CD4-positive, alpha-beta T cell treated with Interleukin-6 for 4 hours (primary cell): ENCODE measurements at regions not wholly inside any gene's neighbourhood (a gene's known extent, or its start where the extent isn't known, plus 50 kb on each side); places are given as distances from the start of the nearest gene placed in this dataset.

Source experiments
- DNase-seq: peaks from one replicate; pipeline ENCODE4 v3.0.0-alpha.2; 2020; ENCODE audit warnings: mixed read lengths

DNA sequence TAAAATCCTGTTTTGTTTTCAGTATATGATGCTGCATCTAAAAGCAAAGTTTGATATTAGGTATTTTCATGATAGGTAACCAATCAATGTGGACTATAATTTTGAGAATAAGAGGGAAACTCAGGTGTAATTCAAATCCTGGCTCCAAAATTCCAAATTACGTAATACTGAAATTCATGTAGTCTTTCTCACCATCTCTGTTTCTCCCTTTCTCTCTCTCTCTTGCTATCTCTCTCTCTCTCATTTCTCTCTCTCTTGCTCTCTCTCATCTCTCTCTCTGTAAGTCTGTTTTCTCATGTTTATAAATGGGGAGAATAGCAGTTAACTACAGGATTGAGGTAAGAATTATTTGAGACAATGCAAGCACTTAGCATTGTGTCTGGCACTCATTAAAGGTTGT lies 401.1 kb upstream of the TLE4 start:
- DNase-seq = no peak

DNA sequence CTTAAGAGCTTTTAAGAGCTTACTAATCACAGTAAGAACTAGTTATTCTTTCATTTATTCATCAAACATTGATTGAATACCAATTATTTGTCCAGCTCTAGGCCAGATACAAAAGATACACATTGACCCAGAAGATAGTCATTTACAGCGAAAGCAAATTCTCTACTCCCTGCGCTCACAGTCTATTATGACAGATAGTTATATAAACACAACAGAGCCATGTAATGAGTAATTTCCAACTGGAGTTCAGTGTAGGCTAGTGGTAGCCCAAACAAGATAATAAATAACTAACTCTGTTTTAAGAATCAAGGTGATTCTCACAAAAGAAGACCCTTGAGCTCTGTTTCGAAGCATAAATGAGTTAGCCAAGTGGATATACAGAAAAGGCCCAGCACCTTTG lies 397.8 kb upstream of the TLE4 start:
- DNase-seq = no peak

DNA sequence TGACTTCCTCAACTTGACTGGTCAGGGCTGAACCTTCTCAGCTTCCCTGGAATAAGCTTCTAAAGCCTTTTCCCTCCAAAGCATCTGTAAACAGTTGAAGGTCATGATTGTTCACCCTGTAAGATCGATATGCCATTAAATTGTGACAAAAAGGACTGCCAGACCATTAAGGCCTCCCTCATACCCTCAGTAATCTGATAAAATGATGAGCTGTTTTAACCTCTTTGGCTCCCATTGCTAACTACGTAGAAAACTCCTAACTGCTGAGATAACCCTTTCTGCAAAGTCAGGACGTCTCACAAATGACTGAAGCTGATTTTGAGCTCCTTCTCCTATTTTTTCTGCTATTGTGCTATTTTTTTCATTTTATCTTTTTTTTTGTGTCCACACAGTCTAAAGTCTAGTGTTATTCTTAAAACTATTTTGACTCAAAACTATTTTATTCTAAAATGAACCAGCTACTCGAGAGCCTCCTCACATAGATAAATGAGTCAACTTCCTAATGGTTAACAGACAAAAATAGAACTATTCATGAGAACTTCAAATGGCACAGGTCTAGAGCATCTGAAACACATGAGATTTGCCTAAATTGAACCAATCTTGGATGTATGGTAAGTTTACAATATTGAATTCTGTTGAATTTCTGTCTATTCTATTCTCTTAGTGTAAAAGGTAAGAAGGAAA lies 395.6 kb upstream of the TLE4 start:
- DNase-seq = no peak

DNA sequence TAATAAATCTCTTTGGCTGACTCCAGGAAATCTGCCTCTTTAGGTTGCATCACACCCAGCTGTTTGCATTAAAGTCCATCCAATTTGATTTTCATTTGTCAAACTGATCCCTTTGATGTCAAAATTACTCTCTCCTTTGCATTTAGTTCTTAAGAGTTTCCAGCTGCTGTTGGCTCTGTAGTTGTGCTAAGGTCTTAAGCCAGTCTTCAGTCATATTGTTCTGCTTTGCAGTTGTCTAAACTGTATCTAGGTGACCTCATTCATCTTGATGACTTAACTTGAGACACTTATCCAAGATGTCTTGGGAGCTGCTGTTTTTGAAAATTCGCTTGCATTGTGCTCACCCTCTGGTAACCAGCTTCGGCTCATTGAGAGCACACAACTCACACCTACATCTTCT lies 386.9 kb upstream of the TLE4 start:
- no peak for DNase-seq

DNA sequence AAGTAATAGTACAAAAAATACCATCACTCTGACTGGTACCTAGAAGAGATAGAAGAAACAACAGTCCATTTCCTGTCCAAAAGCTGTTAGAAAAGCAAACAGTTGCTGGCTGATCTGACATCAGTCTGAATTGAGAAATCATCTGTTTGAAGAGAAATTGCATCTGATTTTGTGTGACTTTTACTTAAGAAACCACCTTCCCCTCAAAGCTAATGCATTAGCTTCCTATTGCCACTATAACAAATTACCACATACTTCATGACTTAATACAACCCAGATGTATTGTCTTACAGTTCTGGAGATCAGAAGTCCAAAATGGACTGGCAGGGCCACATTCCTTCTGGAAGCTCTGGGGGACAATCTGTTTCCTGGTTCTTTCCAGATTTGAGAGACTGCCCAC lies 385.9 kb upstream of the TLE4 start:
- DNase-seq = no peak

DNA sequence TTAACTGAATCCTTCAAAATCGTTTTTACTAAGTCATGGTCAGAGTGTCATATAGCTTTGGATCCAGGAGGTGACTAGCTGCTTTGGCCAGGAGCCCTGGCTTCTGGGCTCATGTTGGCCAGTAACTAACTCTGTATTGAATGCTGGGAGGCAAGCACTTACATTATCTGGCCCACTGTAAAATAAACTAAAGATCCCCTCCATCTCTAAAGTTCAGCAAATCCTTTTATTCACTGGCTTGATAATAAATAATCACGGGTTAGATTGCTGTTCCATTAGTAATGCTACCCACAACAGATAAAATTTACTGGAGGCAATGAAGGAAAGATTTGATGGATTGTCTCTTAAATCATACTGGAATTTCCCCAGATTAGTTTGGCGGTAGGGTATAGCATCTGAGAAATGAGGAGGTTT lies 382.2 kb upstream of the TLE4 start:
- DNase-seq = no peak

DNA sequence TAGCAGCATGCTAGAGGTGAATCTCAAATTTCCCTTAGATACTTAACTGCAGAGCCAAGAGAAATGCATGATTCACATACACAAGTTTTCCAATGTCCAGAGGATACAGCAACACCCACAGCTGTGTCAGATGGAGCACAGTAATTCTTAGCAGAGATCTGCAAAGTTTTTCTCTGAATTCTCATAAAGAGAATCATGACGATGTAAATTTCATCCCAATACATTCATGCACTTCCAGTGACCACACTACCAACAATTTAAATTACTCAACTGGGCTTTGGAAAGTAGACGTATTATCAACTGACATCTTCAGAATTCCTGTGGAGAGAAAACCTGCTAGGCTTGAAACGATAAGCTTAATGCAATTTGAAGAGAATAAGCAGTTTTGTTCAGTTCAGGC lies 378.8 kb upstream of the TLE4 start:
- no peak for DNase-seq

DNA sequence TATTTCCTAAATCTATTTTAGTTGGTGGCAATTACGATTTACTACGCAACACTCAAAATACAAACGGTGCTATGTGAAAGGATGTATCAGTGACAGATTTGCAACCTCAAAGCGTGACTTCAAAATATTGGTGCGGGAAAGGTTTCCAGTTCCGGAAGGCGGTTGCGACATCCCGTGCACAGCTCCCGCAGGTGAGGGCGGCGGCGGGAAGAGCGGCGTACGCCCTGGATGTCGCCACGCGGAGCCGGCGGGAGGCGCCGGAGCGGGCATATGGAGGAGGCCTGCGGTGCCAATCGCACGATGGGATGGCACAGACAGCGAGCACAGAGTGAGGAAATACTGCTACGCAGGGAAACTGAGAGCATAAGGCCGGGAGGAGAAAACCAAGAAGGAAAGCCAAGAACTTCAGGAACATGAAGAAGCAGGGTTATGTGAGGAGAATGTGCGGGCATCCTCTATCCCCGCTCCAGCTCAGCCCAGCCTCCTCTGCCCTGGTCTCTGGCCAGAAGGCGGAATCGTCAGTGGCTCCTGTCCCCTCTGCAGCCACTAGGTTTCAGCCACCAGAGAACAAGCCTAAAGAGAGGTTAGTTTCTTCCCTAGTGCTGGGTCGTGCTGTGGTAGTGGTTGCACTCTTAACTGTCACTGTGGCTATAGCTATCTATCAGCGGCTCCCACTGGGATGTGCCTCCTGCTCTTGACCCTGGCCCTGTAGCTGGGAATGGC lies 378.1 kb upstream of the TLE4 start:
- no peak for DNase-seq

DNA sequence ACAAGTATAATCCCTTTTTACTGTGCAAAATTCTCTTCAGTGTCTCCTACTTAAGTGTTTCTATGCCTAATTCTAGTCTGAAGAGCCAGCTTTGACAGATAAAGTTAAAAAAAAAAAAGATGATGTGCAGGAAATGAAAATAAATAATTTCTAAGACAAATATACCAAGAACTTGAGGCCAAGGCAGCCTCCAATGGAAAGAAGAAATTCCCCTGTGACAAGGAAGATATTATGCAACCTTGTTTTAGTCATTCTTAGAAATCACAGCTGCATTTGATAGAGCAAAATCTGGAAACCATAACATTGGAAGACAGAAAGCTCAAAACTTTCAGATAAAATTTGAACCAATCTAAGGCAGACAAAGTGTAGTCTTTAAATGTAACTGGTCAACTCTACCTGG lies 375.9 kb upstream of the TLE4 start:
- DNase-seq = no peak

DNA sequence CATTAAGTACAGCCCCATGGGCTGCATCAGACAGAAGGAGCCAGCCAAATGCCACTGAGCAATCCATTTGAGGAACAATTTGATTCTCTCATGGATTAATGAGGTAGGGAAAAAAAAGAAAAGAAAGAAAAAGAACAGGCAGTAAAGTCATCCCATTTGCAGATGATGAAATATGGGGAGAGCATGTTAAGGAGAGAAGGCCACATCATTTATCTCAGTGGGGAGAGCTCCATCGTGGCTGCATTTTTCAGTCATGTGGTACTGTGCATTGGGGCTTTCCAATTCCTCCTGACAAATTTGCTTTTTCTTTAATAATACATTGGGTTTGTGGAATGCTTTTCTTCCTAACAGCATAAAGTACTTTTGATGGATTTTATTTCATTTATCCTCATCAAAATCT lies 375.2 kb upstream of the TLE4 start:
- DNase-seq = no peak

DNA sequence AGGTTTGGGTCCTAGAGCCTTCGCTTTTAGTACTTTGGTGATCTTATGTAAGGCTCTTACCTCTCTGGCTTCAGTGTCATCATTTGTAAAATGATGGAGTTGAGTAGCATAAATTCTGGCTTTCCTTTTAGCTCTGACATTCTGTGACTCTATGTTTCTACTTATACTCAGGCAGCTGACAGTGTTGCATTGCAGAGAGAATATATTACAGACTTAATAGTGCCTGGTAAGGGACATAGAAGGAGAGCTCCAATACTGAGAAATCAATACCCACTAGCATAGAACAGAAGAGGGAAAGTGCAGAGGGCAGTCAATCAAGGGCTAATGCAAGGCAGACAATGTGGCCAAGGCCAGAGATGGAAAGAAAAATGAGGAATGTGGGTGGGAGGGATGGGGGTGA lies 371.4 kb upstream of the TLE4 start:
- no peak for DNase-seq

DNA sequence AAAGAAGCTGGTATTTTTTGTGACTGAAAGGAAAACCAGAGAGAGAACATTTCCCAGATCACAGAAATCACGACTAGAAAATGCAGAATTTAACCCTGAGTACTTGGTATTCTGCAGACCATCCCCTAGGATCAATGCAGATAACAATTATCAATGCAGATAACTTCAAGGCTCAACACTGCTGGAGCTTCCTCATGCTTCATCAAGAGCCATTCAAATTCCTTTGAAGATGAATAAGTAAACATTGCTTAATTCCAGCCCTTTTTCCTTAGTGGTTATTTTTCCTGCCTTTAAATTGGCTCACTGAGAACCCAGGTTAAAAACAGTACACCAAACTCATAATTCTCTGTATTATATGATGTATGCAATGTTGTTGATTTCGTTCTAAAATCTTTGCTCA lies 370.1 kb upstream of the TLE4 start:
- no peak for DNase-seq

DNA sequence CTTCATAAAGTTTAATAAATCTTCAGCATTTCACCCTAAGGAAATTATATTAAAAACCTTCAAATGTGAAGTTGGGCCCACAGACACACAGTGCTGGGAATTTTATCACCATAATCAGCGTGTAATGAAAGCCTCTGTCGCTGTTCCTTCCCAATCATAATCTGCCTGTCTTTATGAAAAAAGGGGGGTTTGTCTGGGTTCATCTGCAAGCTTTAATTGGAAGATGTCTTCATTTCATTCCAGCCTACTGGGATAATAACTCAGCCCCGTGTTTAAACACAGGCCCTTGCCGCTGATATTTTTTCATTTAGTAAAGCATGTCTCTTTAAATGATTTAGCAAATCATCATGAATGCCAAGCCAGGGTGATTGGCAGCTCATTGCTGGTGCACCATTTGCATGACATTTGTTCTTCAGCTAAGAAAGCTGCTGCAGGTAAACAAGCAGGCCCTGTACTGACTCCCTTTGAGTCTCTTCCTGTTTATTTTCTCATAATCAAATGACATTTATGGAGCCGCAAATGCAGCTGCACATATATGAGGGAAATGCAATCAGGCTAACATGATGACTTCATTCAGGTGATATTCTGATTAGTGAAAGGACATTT lies 362.9 kb upstream of the TLE4 start:
- DNase-seq = no peak

DNA sequence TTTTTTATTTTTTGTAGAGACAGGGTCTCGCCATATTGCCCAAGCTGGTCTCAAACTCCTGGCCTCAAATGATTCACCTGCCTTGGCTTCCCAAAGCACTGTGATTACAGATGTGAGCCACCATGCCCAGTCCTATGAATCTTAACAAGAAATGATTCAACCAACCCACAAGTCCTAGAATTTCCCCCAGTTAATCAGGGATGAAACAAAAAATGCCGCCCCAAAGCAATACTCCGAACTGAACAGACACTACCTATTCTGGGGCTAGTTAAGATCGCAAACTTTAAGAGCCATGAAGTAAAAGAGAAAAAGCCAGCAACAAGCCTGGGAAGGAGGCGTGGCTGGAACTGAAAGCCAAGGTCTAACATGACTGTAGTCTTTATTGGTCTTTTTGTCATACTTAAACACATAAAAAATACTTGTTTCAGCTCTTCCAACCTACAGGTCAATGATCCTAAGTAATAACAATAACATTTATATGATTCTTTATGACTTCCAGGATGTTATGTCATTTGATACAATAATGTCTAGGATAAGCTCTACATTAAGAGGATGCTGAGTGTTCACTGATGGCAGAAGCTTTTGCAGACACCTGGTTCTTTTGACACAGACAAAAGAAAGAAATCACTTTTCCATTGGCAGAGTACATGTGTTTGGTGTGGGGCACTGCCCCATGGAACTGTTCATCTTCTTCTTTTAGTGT lies 361.1 kb upstream of the TLE4 start:
- DNase-seq = no peak

DNA sequence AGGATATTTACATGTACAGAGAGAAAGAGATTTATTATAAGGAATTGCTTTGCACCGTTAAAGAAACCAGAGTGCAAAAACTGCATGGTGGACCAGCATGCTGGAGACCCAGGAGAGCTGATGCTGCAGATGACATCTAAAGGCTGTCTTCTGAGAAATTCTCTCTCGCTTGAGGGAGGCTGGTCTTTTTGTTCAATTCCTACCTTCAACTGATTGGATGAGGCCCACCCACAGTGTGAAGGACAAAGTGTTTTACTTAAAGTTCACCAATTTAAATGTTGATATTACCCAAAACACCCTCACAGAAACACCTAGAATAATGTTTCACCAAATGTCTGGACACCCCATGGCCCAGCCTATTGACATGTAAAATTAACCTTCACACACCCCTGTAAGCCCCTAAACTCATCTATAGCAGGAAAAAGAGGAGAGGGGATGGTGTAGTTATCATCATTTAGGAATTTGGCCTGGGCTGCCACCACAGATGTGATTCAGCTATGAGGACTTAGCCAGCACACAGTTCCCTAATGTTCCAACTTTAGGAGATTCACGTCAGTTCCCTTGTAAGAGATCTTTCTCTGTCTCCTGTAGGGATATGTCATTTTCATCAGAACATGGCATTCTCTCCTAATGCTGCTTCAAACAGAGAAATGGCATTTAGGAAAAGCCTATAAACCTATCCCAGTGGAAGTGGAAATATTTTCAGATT lies 358.2 kb upstream of the TLE4 start:
- no peak for DNase-seq

DNA sequence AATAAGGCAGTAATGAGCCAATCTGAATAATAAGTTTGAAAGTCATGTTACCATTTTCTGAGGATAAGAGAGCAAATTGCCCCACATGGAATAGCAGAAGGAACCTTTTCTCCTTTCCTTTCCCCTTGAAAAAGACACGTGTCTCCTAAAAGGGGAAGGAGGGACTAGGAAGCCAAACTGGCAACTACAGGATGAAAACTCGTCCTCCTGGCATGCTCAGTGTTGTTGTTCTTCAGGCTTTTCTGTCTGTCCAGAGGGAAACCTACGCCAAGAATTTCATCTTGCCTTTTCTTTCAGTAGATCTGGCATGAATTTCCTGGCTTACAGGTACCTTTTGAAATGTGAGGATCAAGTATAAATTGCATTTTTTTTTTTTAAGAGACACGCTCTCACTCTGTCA lies 355.9 kb upstream of the TLE4 start:
- no peak for DNase-seq

DNA sequence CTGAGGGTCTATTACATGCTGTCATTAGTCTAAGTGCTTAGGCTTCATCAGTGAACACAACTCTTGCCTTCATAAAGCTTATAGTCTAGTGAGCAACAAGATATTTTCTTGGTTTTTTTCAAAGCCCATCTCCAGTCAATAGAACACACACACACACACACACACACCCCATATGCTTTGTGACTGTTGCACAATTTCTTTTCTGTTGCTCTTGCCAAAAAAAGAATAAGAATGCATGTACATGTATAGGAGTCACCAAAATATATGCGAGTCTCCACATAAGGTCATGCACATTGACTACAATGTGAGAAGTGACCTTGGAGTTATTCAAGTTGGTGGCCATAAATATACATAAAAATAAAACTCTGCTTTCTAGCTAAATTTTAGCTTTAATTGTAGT lies 351.5 kb upstream of the TLE4 start:
- no peak for DNase-seq

DNA sequence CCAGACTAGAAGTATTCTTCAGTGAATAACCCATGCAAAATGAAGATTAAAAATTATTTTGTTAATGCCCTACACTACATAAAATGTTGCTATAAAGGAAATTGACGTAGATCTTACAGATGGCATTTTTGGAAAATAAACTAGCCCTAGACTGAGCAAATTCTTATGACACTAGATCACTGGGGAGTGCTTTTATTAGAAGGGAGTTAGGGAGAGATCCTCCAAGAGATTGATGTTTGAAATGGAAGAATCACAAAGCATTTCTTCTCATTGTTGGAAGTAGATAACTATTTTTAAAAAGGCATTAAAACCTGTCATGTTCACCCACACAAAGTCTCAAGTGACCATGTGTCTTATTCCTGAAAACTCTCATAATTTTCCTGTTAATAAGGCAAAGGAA lies 351.1 kb upstream of the TLE4 start:
- no peak for DNase-seq

DNA sequence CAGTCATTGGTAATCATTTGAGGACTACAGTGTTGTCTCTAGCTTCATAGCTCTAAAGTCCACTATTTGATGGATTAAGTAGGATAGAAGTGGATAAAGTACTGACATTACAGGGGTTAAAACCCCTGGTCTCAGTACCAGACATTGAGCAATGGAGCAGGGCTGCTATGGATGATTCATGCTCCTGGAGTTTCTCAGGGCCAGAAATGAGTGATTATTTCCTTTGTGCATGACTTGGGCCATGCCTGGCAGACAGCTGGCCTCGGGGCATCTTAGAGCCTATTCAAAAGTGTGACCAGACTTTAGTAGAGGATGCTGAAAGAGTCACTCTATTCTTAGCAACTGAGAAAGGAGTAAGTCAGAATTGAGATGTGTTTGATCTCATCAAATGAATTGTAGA lies 350.7 kb upstream of the TLE4 start:
- DNase-seq = no peak

DNA sequence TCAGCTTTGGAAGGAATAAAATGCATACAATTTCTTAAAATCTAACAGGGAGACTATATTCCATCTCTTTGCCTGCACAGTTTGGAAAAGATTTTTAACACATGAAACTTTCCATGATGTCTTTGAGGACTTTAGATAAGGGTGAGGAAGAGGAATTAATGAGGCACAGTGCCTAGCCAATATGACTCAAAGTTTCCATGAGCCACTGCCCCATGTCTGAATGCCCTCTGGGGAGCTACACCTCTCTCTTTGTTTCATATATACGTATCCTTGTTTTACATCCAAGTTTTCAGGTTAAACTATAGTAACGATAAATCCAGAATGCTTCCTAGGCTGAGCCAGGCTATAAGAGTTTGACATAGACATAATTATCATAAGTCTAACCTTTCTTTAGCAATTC lies 349.3 kb upstream of the TLE4 start:
- no peak for DNase-seq

DNA sequence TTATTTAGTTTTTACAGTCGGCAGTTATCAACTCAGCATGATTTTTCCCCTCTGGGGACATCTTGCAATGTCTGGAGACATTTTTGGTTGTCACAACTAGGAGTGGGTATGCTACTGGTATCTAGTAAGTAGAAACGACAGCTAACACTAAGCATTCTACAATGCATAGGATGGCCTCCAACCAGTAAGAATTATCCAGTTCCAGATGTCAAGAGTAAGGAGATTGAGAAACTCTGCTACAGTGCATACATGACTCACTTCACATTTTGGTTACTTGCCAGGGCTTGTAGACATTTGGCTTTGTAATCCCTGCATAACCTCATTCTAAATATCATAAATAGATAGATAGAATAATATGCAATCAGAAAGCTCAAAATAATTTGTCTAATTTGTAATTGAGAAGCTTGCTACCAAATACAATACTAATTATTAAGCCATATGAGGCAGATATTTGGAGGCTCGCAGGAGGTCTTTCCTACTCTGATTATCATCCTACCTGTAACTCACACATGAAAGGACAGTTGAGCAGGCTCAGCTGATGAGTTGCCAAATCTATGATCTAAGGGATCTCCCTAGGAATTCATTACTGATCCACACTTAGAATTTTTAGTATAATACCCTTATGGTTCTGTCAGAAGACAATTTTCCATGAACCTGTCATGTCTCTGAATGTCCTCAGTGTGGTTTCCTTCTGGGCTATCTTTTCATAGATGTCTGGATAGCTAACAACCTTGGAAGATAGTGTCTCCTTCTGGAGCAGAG lies 346.9 kb upstream of the TLE4 start:
- no peak for DNase-seq

DNA sequence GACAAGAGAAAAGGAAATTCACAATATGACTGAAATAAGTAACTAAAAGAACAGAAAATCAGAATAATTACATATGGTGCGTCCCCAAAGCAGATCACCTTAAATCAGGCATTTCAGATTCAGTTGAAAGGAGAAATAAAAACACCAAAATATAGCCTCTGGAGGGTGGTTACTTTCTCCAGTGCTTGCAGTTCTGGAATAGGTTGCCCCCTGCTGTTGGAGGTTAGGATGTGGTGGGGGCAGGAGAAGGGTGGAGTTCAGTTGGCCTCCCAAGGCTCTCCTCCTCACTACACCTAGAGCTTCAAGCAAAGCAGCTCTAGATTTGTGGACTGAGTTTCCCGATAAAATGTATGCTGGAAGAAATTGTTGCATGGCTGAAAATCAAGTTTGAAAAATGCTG lies 338.2 kb upstream of the TLE4 start:
- no peak for DNase-seq

DNA sequence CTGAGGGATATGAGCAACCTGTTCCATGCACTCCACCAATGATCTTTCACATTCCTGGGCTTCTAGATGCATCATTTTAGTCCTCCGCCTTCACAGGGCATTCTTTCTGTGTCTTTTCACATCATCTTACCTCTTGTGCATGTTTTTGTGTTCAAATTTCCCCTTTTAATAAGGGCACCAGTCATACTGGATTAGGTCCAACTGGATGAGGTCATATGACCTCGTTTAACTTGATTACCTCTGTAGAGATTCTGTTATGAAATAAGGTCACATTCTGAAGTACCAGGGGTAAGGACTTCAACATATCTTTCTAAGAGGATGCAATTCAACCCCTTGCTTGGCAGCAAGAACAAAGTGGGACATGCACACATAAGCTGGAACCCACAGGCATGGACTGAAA lies 335.3 kb upstream of the TLE4 start:
- no peak for DNase-seq
